T-cell (primary cell): ENCODE measurements at regions not wholly inside any gene's neighbourhood (a gene's known extent, or its start where the extent isn't known, plus 50 kb on each side); places are given as distances from the start of the nearest gene placed in this dataset.

Experiments
- ATAC-seq, 4 experiments: fragments of 200-7000 bp in 3 of 4; fragments of 150-1000 bp in 1 of 4; cut with Tn5 transposase; replicated peaks in 1 of 4; 1 replicate in 3 of 4; 2 replicates in 1 of 4; pipeline ENCODE4 v1.10.0; 2021; ENCODE audit warnings: moderate library complexity in 3 of 4, mild to moderate bottlenecking in 2 of 4, moderate number of reproducible peaks in 1 of 4
- CTCF ChIA-PET, 2 donors: fragments of 300-600 bp; sonication (Branson Sonifier 250); formaldehyde crosslinking; loops; one replicate each; lab custom pipeline; 2022; ENCODE audit warnings: antibody characterized with exemption in 2 of 2; lab: Charles Lee
- POLR2A ChIA-PET, 2 donors: fragments of 300-600 bp; sonication (Branson Sonifier 250); formaldehyde crosslinking; loops; one replicate each; lab custom pipeline; 2022; ENCODE audit warnings: antibody characterized with exemption in 2 of 2; lab: Charles Lee
- DNase-seq, 35 experiments: peaks; one replicate each; pipeline versions ENCODE4 v3.0.0 to v3.0.0-alpha.2; 2013 to 2023
- H3K27ac ChIP-seq: one replicate; pipeline ENCODE4 v1.5.1; 2013; ENCODE audit warnings: low read length
- H3K27me3 ChIP-seq, 2 experiments: replicated peaks in 1 of 2; 1 replicate in 1 of 2; 2 replicates in 1 of 2; pipeline versions ENCODE4 v1.6.1 to v1.7.0; 2013; ENCODE audit warnings: low read length in 1 of 2, mixed read lengths in 1 of 2; ENCODE audit not compliant: control insufficient read depth in 2 of 2, insufficient read depth in 2 of 2; ENCODE audit errors: extremely low read depth in 1 of 2
- H3K36me3 ChIP-seq, 2 donors: 1 replicate in 1 of 2; 2 replicates in 1 of 2; pipeline versions ENCODE4 v1.6.1 to v1.7.0; 2013; ENCODE audit warnings: low read length in 1 of 2; ENCODE audit not compliant: control insufficient read depth in 2 of 2, insufficient read depth in 1 of 2; ENCODE audit errors: extremely low read depth in 1 of 2
- H3K4me1 ChIP-seq, 2 experiments: 1 replicate in 1 of 2; 2 replicates in 1 of 2; pipeline versions ENCODE4 v1.6.1 to v1.7.0; 2013; ENCODE audit warnings: low read length in 2 of 2, mixed read lengths in 1 of 2; ENCODE audit not compliant: insufficient read depth in 2 of 2, control insufficient read depth in 1 of 2; ENCODE audit errors: extremely low read depth in 1 of 2
- H3K4me3 ChIP-seq, 2 donors: 1 replicate in 1 of 2; 2 replicates in 1 of 2; pipeline versions ENCODE4 v1.5.1 to v1.7.0; 2013; ENCODE audit warnings: mild to moderate bottlenecking in 2 of 2, low read length in 1 of 2, moderate library complexity in 1 of 2; ENCODE audit not compliant: control insufficient read depth in 1 of 2; ENCODE audit errors: extremely low read depth in 1 of 2
- H3K9me3 ChIP-seq: 2 replicates; pipeline ENCODE4 v1.7.0; 2013
- H3K27ac Mint-ChIP-seq, 2 donors: one replicate each; pipeline ENCODE4 v1.8.0; 2020 to 2021; ENCODE audit warnings: mild to moderate bottlenecking in 2 of 2, mixed read lengths in 2 of 2
- H3K27me3 Mint-ChIP-seq, 2 donors: one replicate each; pipeline ENCODE4 v1.8.0; 2021 to 2022; ENCODE audit warnings: mixed read lengths in 2 of 2
- H3K36me3 Mint-ChIP-seq: one replicate; pipeline ENCODE4 v1.8.0; 2021; ENCODE audit warnings: mixed read lengths
- H3K4me1 Mint-ChIP-seq, 3 donors: one replicate each; pipeline ENCODE4 v1.8.0; 2020 to 2022; ENCODE audit warnings: mixed read lengths in 3 of 3, mild to moderate bottlenecking in 1 of 3
- H3K4me3 Mint-ChIP-seq, 3 donors: one replicate each; pipeline ENCODE4 v1.8.0; 2020 to 2022; ENCODE audit warnings: mild to moderate bottlenecking in 3 of 3, mixed read lengths in 3 of 3, moderate library complexity in 3 of 3
- H3K9me3 Mint-ChIP-seq, 3 donors: one replicate each; pipeline ENCODE4 v1.8.0; 2020 to 2022; ENCODE audit warnings: mixed read lengths in 3 of 3
- WGBS: methylation state at CpG from one replicate; pipeline ENCODE4 v1.1.5; 2013; ENCODE audit warnings: missing lambda C conversion rate; ENCODE audit not compliant: insufficient coverage; 5-methylcytosine and 5-hydroxymethylcytosine counted together

DNA sequence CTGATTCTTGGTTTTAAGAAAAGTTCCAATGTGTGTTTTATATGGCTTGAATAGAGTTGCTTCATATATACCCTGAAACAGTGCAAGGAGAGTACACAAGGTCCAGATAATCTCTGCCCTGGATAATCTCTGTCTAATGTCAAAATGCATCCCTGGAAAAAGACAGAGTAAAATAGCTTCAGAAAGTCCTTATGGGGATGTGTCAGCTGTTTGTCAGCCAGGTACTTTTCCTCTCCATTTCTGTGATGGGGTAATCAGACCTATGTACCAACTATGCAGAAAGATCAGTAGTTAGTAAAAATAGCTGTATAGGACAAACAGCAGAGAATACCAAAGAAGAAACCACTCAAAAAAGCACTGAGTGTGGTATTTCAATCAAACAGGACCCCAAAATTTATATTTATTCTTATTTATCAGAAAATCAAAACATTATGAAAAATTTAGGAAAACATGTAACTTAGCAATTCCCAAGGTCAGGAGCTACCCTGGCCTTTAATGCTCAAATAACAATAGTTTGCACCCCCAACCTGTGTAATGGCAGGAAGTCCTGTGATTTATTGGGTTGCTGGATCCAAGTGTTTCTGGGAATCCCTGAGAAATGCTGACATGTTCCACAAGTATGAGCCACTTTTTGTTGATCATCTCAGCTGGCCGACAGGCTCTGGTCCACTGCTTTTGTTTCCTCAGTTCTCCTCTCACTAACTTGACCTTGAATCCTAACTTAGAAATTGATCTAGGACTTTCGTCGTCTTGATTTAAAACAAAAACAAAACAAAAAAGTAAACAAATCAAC, 69.6 kb downstream of the MDH1 start:
- DNase-seq = no peak
- peaks cover 0 to 3% of the 10 kb centered on the region in 2 experiments for H3K27me3 ChIP-seq
- Mint-ChIP-seq H3K9me3 (peaks cover 0 to 4% (median 0%) of the 10 kb centered on the region in 3 donors), H3K4me3 (no peak overlapping the region), H3K27me3 (peaks cover 11% of the 10 kb centered on the region in 2 donors), H3K27ac (no peak overlapping the region), H3K36me3 (no peaks in the 10 kb centered on the region), H3K4me1 (no peaks in the 10 kb centered on the region)
- no peak for ATAC-seq
- H3K9me3 ChIP-seq = no peaks in the 10 kb centered on the region
- POLR2A ChIA-PET = no interaction called here
- no peak overlapping the region for H3K27ac ChIP-seq
- WGBS = no CpG with 5 or more reads among the region's 3 CpGs
- no peak overlapping the region for H3K4me3 ChIP-seq
- CTCF ChIA-PET = interaction anchor here in 1 of 2 donors (0.7 to 1.5 kb wide), 2 partner anchors 203 to 1607 kb away, joined by 3 to 4 read pairs; no protein-coding TSS in a partner anchor
- no peaks in the 10 kb centered on the region for H3K4me1 ChIP-seq
- H3K36me3 ChIP-seq = no peaks in the 10 kb centered on the region

GRCh38 chr2:63660060-63660459, 71.3 kb downstream of the MDH1 start:
- no peaks in the 10 kb centered on the region for H3K36me3 ChIP-seq

GRCh38 chr2:63661076-63661475, 72.3 kb downstream of the MDH1 start:
- Histone ChIP-seq H3K36me3 (no peaks in the 10 kb centered on the region), H3K4me3 (no peak overlapping the region), H3K4me1 (no peaks in the 10 kb centered on the region), H3K27ac (no peak overlapping the region), H3K9me3 (no peaks in the 10 kb centered on the region), H3K27me3 (peaks cover 0 to 3% of the 10 kb centered on the region in 2 experiments)
- Mint-ChIP-seq H3K27me3 (peaks cover 11 to 17% of the 10 kb centered on the region in 2 donors), H3K4me3 (no peak overlapping the region), H3K36me3 (no peaks in the 10 kb centered on the region), H3K27ac (no peak overlapping the region), H3K4me1 (no peaks in the 10 kb centered on the region), H3K9me3 (peaks cover 0 to 4% (median 0%) of the 10 kb centered on the region in 3 donors)
- POLR2A ChIA-PET = no interaction called here
- CTCF ChIA-PET = no interaction called here
- ATAC-seq (no peak), DNase-seq (no peak)

More at GRCh38 chr2:63660060-63660459, 71.3 kb downstream of the MDH1 start:
- Histone ChIP-seq H3K9me3 (no peaks in the 10 kb centered on the region), H3K4me3 (no peak overlapping the region), H3K27me3 (peaks cover 0 to 3% of the 10 kb centered on the region in 2 experiments), H3K27ac (no peak overlapping the region), H3K4me1 (no peaks in the 10 kb centered on the region)
- no peak overlapping the region for H3K4me3 Mint-ChIP-seq
- DNase-seq (no peak), ATAC-seq (no peak)
- H3K9me3 Mint-ChIP-seq = peaks cover 0 to 4% (median 0%) of the 10 kb centered on the region in 3 donors
- POLR2A ChIA-PET = interaction anchor here in 1 of 2 donors (0.5 kb wide), 1 partner anchor 23 kb away, joined by 3 read pairs; no protein-coding TSS in a partner anchor
- CTCF ChIA-PET = interaction anchor here in 1 of 2 donors (0.6 kb wide), 1 partner anchor 524 kb away, joined by 3 read pairs; no protein-coding TSS in a partner anchor
- H3K27me3 Mint-ChIP-seq = peaks cover 11 to 17% of the 10 kb centered on the region in 2 donors
- no peaks in the 10 kb centered on the region for H3K36me3 Mint-ChIP-seq
- H3K4me1 Mint-ChIP-seq = no peaks in the 10 kb centered on the region
- no peak overlapping the region for H3K27ac Mint-ChIP-seq

- no CpG with 5 or more reads among the region's 3 CpGs for WGBS
- no peak for DNase-seq
- CTCF ChIA-PET = no interaction called here
Observed at GRCh38 chr2:63662028-63662804, 73.5 kb downstream of the MDH1 start.

GRCh38 chr2:63663013-63663864, 74.5 kb downstream of the MDH1 start:
- no peak for DNase-seq
- Histone ChIP-seq H3K27me3 (no peaks in the 10 kb centered on the region), H3K27ac (no peak overlapping the region), H3K4me1 (no peaks in the 10 kb centered on the region), H3K4me3 (no peak overlapping the region), H3K36me3 (no peaks in the 10 kb centered on the region), H3K9me3 (no peaks in the 10 kb centered on the region)
- Mint-ChIP-seq H3K36me3 (no peaks in the 10 kb centered on the region), H3K4me3 (no peak overlapping the region), H3K27ac (peak overlapping the region in 1 of 2 donors; percentile 0), H3K27me3 (peaks cover 15 to 17% of the 10 kb centered on the region in 2 donors), H3K4me1 (no peaks in the 10 kb centered on the region), H3K9me3 (peaks cover 0 to 4% (median 0%) of the 10 kb centered on the region in 3 donors)
- 33% methylated on average over 1 of the region's 3 CpGs for WGBS
- POLR2A ChIA-PET = no interaction called here
- CTCF ChIA-PET = no interaction called here
- ATAC-seq = no peak

More at GRCh38 chr2:63662028-63662804, 73.5 kb downstream of the MDH1 start:
- H3K9me3 ChIP-seq = no peaks in the 10 kb centered on the region
- H3K27ac ChIP-seq = no peak overlapping the region
- Mint-ChIP-seq H3K27me3 (peaks cover 15 to 17% of the 10 kb centered on the region in 2 donors), H3K27ac (no peak overlapping the region), H3K4me1 (no peaks in the 10 kb centered on the region), H3K9me3 (peaks cover 0 to 4% (median 0%) of the 10 kb centered on the region in 3 donors), H3K36me3 (no peaks in the 10 kb centered on the region), H3K4me3 (no peak overlapping the region)
- H3K36me3 ChIP-seq = no peaks in the 10 kb centered on the region
- H3K27me3 ChIP-seq = no peaks in the 10 kb centered on the region
- ATAC-seq = no peak
- POLR2A ChIA-PET = no interaction called here
- H3K4me3 ChIP-seq = no peak overlapping the region
- H3K4me1 ChIP-seq = no peaks in the 10 kb centered on the region

- no peak for DNase-seq
Observed at GRCh38 chr2:63665091-63665490, 76.3 kb downstream of the MDH1 start.

More at GRCh38 chr2:63665091-63665490, 76.3 kb downstream of the MDH1 start:
- POLR2A ChIA-PET = no interaction called here
- Histone ChIP-seq H3K9me3 (no peaks in the 10 kb centered on the region), H3K4me3 (no peak overlapping the region), H3K36me3 (no peaks in the 10 kb centered on the region), H3K27ac (no peak overlapping the region), H3K4me1 (no peaks in the 10 kb centered on the region), H3K27me3 (no peaks in the 10 kb centered on the region)
- Mint-ChIP-seq H3K27me3 (peaks cover 14 to 25% of the 10 kb centered on the region in 2 donors), H3K9me3 (peaks cover 0 to 4% (median 0%) of the 10 kb centered on the region in 3 donors), H3K4me1 (no peaks in the 10 kb centered on the region), H3K36me3 (no peaks in the 10 kb centered on the region), H3K27ac (no peak overlapping the region), H3K4me3 (no peak overlapping the region)
- CTCF ChIA-PET = no interaction called here
- 31% methylated on average over 2 of the region's 2 CpGs for WGBS
- no peak for ATAC-seq
